OCI-LY1 (cell line): ENCODE measurements at regions not wholly inside any gene's neighbourhood (a gene's known extent, or its start where the extent isn't known, plus 50 kb on each side); places are given as distances from the start of the nearest gene placed in this dataset.

Experiments
- EZH2 ChIP-seq: fragments of 200-600 bp; sonication (generic), shearing (Covaris generic); IDR thresholded peaks from 2 replicates; pipeline ENCODE4 v1.8.0; 2017; ENCODE audit warnings: borderline replicate concordance, mixed run types, mild to moderate bottlenecking, antibody characterized with exemption, low read length, moderate library complexity, mixed read lengths
- TF ChIP-seq, protein P1 (sequence below): fragments of 200-600 bp; sonication (generic), shearing (Covaris generic); IDR thresholded peaks from 2 replicates; pipeline ENCODE4 v1.5.1; 2017; ENCODE audit warnings: mild to moderate bottlenecking, antibody characterized with exemption, low read length, moderate library complexity, mixed read lengths

- TF ChIP-seq EZH2, result no peak
- TF ChIP-seq, protein P1, sequence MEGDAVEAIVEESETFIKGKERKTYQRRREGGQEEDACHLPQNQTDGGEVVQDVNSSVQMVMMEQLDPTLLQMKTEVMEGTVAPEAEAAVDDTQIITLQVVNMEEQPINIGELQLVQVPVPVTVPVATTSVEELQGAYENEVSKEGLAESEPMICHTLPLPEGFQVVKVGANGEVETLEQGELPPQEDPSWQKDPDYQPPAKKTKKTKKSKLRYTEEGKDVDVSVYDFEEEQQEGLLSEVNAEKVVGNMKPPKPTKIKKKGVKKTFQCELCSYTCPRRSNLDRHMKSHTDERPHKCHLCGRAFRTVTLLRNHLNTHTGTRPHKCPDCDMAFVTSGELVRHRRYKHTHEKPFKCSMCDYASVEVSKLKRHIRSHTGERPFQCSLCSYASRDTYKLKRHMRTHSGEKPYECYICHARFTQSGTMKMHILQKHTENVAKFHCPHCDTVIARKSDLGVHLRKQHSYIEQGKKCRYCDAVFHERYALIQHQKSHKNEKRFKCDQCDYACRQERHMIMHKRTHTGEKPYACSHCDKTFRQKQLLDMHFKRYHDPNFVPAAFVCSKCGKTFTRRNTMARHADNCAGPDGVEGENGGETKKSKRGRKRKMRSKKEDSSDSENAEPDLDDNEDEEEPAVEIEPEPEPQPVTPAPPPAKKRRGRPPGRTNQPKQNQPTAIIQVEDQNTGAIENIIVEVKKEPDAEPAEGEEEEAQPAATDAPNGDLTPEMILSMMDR, result no peak
Observed at GRCh38 chr1:232140419-232141166, 489.3 kb downstream of the SIPA1L2 start.
